ENCODE measurements at regions not wholly inside any gene's neighbourhood (a gene's known extent, or its start where the extent isn't known, plus 50 kb on each side); places are given as distances from the start of the nearest gene placed in this dataset.
A peak's percentile ranks its signal among the peaks of the same experiment; 100 is the strongest.

GRCh38 chr6:14832427-14832826, 413.4 kb upstream of the JARID2 start:
- DNase-seq, result no peak

- no peak for DNase-seq
Observed at GRCh38 chr6:14834851-14835530, 410.9 kb upstream of the JARID2 start.

GRCh38 chr6:14837435-14837834, 408.4 kb upstream of the JARID2 start:
- DNase-seq, result no peak

GRCh38 chr6:14838133-14838583, 407.7 kb upstream of the JARID2 start:
- no peak for DNase-seq

- no peak for DNase-seq
Observed at GRCh38 chr6:14841901-14842421, 403.9 kb upstream of the JARID2 start.

- no peak for DNase-seq
Observed at GRCh38 chr6:14844411-14844810, 401.5 kb upstream of the JARID2 start.

- DNase-seq, result no peak
Observed at GRCh38 chr6:14848019-14848418, 397.9 kb upstream of the JARID2 start.

- DNase-seq, result no peak
Observed at GRCh38 chr6:14849185-14849584, 396.7 kb upstream of the JARID2 start.

- DNase-seq, result no peak
Observed at GRCh38 chr6:14851281-14851680, 394.6 kb upstream of the JARID2 start.

GRCh38 chr6:14852375-14852774, 393.5 kb upstream of the JARID2 start:
- DNase-seq, result no peak

- no peak for DNase-seq
Observed at GRCh38 chr6:14856177-14856576, 389.7 kb upstream of the JARID2 start.

GRCh38 chr6:14857001-14857400, 388.9 kb upstream of the JARID2 start:
- DNase-seq, result peak; percentile 11

- DNase-seq, result peak; percentile 79
Observed at GRCh38 chr6:14857501-14857900, 388.4 kb upstream of the JARID2 start.

- no peak for DNase-seq
Observed at GRCh38 chr6:14858808-14859207, 387.1 kb upstream of the JARID2 start.

GRCh38 chr6:14860774-14861173, 385.1 kb upstream of the JARID2 start:
- no peak for DNase-seq

- DNase-seq, result no peak
Observed at GRCh38 chr6:14861491-14861943, 384.4 kb upstream of the JARID2 start.

GRCh38 chr6:14862845-14863244, 383.0 kb upstream of the JARID2 start:
- no peak for DNase-seq

- no peak for DNase-seq
Observed at GRCh38 chr6:14863902-14864850, 381.7 kb upstream of the JARID2 start.

GRCh38 chr6:14865531-14866100, 380.3 kb upstream of the JARID2 start:
- DNase-seq, result peak; percentile 14

GRCh38 chr6:14867802-14868201, 378.1 kb upstream of the JARID2 start:
- DNase-seq, result no peak

GRCh38 chr6:14871221-14871620, 374.6 kb upstream of the JARID2 start:
- DNase-seq, result no peak

- no peak for DNase-seq
Observed at GRCh38 chr6:14873101-14873500, 372.8 kb upstream of the JARID2 start.

- no peak for DNase-seq
Observed at GRCh38 chr6:14873781-14874441, 372.0 kb upstream of the JARID2 start.
